H9 (cell line): ENCODE measurements at regions not wholly inside any gene's neighbourhood (a gene's known extent, or its start where the extent isn't known, plus 50 kb on each side); places are given as distances from the start of the nearest gene placed in this dataset.

Source experiments
- DNase-seq: peaks from one replicate; pipeline ENCODE4 v3.0.0-alpha.2; 2017
- H2AFZ ChIP-seq: one replicate; pipeline ENCODE4 v1.6.1; 2013; ENCODE audit warnings: mild to moderate bottlenecking, low read length, control low read depth, moderate library complexity
- H2AK5ac ChIP-seq: 2 replicates; pipeline ENCODE4 v1.6.1; 2013; ENCODE audit warnings: low read length, control low read depth, mixed read lengths; ENCODE audit not compliant: insufficient read length
- H2BK120ac ChIP-seq: one replicate; pipeline ENCODE4 v1.6.1; 2013; ENCODE audit warnings: low read depth, mild to moderate bottlenecking, low read length, control low read depth, inconsistent platforms; ENCODE audit not compliant: poor library complexity, severe bottlenecking
- H2BK12ac ChIP-seq: 2 replicates; pipeline ENCODE4 v1.6.1; 2013; ENCODE audit warnings: low read length, control low read depth, mixed read lengths, low read depth; ENCODE audit not compliant: insufficient read length
- H2BK15ac ChIP-seq: 2 replicates; pipeline ENCODE4 v1.6.1; 2013; ENCODE audit warnings: low read depth, low read length, control low read depth
- H2BK20ac ChIP-seq: one replicate; pipeline ENCODE4 v1.6.1; 2013; ENCODE audit warnings: low read depth, mild to moderate bottlenecking, low read length, control low read depth, inconsistent platforms; ENCODE audit not compliant: poor library complexity, severe bottlenecking
- H2BK5ac ChIP-seq: 2 replicates; pipeline ENCODE4 v1.6.1; 2013; ENCODE audit warnings: low read length, control low read depth, mixed read lengths; ENCODE audit not compliant: insufficient read length
- H3K14ac ChIP-seq: 2 replicates; pipeline ENCODE4 v1.6.1; 2013; ENCODE audit warnings: low read length, control low read depth; ENCODE audit not compliant: insufficient read depth
- H3K18ac ChIP-seq: 2 replicates; pipeline ENCODE4 v1.6.1; 2013; ENCODE audit warnings: low read depth, mild to moderate bottlenecking, mixed read lengths, low read length, control low read depth; ENCODE audit not compliant: insufficient read length
- H3K23ac ChIP-seq: 2 replicates; pipeline ENCODE4 v1.6.1; 2013; ENCODE audit warnings: low read length, control low read depth, mixed read lengths, low read depth; ENCODE audit not compliant: insufficient read length
- H3K23me2 ChIP-seq: 2 replicates; pipeline ENCODE4 v1.6.1; 2013; ENCODE audit warnings: low read depth, mild to moderate bottlenecking, mixed read lengths, low read length, control low read depth; ENCODE audit not compliant: insufficient read length, poor library complexity, severe bottlenecking
- H3K27ac ChIP-seq: 2 replicates; pipeline ENCODE4 v1.5.1; 2013; ENCODE audit warnings: low read length, control low read depth, mixed read lengths, low read depth; ENCODE audit not compliant: insufficient read length
- H3K27me3 ChIP-seq: 2 replicates; pipeline ENCODE4 v1.6.1; 2013; ENCODE audit warnings: low read length, control low read depth, inconsistent platforms; ENCODE audit not compliant: insufficient read depth
- H3K4ac ChIP-seq: 2 replicates; pipeline ENCODE4 v1.6.1; 2013; ENCODE audit warnings: low read depth, mild to moderate bottlenecking, control low read depth, inconsistent platforms, low read length, moderate library complexity
- H3K4me1 ChIP-seq: 2 replicates; pipeline ENCODE4 v1.6.1; 2013; ENCODE audit warnings: low read length, control low read depth, inconsistent platforms; ENCODE audit not compliant: insufficient read depth
- H3K4me2 ChIP-seq: 2 replicates; pipeline ENCODE4 v1.6.1; 2013; ENCODE audit warnings: low read length, control low read depth, mixed read lengths; ENCODE audit not compliant: insufficient read length, insufficient read depth
- H3K56ac ChIP-seq: 2 replicates; pipeline ENCODE4 v1.6.1; 2013; ENCODE audit warnings: low read depth, mild to moderate bottlenecking, mixed read lengths, low read length, control low read depth; ENCODE audit not compliant: insufficient read length
- H3K79me1 ChIP-seq: 2 replicates; pipeline ENCODE4 v1.6.1; 2013; ENCODE audit warnings: low read depth, mild to moderate bottlenecking, moderate library complexity, low read length, control low read depth, inconsistent platforms; ENCODE audit not compliant: insufficient read depth, poor library complexity, severe bottlenecking
- H3K79me2 ChIP-seq: 2 replicates; pipeline ENCODE4 v1.6.1; 2013; ENCODE audit warnings: low read length, control low read depth, inconsistent platforms; ENCODE audit not compliant: insufficient read depth
- H3K9ac ChIP-seq: 2 replicates; pipeline ENCODE4 v1.6.1; 2013; ENCODE audit warnings: low read length, control low read depth, mixed read lengths; ENCODE audit not compliant: insufficient read length; ENCODE audit errors: extremely low read depth
- H3K9me3 ChIP-seq: one replicate; pipeline ENCODE4 v1.6.1; 2013; ENCODE audit warnings: low read depth, low read length, inconsistent platforms; ENCODE audit not compliant: control insufficient read depth
- H3T11ph ChIP-seq: one replicate; pipeline ENCODE4 v1.6.1; 2013; ENCODE audit warnings: mild to moderate bottlenecking, low read length, control low read depth, inconsistent platforms
- H4K20me1 ChIP-seq: one replicate; pipeline ENCODE4 v1.6.1; 2013; ENCODE audit not compliant: control insufficient read depth, insufficient read length, insufficient read depth
- H4K5ac ChIP-seq: 2 replicates; pipeline ENCODE4 v1.6.1; 2013; ENCODE audit warnings: low read depth, mild to moderate bottlenecking, mixed read lengths, low read length, control low read depth; ENCODE audit not compliant: insufficient read length
- H4K8ac ChIP-seq: replicated peaks from 2 replicates; pipeline ENCODE4 v1.6.1; 2013; ENCODE audit warnings: low read length, control low read depth, mixed read lengths, low read depth; ENCODE audit not compliant: insufficient read length
- H4K91ac ChIP-seq: 2 replicates; pipeline ENCODE4 v1.6.1; 2013; ENCODE audit warnings: low read depth, mild to moderate bottlenecking, moderate library complexity, mixed read lengths, low read length, control low read depth; ENCODE audit not compliant: insufficient read length
- H3K27ac Mint-ChIP-seq, 3 experiments: 2 replicates in 2 of 3; 3 replicates in 1 of 3; pipeline ENCODE4 v1.8.0; 2020 to 2021; ENCODE audit warnings: mixed read lengths in 3 of 3, mild to moderate bottlenecking in 1 of 3, moderate library complexity in 1 of 3
- H3K27me3 Mint-ChIP-seq: 2 replicates; pipeline ENCODE4 v1.8.0; 2021; ENCODE audit warnings: low read depth, mild to moderate bottlenecking, moderate library complexity, mixed read lengths
- H3K36me3 Mint-ChIP-seq, 3 experiments: 2 replicates in 2 of 3; 3 replicates in 1 of 3; pipeline ENCODE4 v1.8.0; 2020 to 2021; ENCODE audit warnings: low read depth in 3 of 3, mixed read lengths in 3 of 3; ENCODE audit not compliant: insufficient read depth in 1 of 3
- H3K4me1 Mint-ChIP-seq, 2 experiments: 2 replicates each; pipeline ENCODE4 v1.8.0; 2020; ENCODE audit warnings: mixed read lengths in 2 of 2
- H3K4me3 Mint-ChIP-seq, 2 experiments: 2 replicates in 1 of 2; 3 replicates in 1 of 2; pipeline ENCODE4 v1.8.0; 2020 to 2021; ENCODE audit warnings: mild to moderate bottlenecking in 2 of 2, mixed read lengths in 2 of 2, moderate library complexity in 1 of 2
- H3K9me3 Mint-ChIP-seq, 2 experiments: 2 replicates in 1 of 2; 3 replicates in 1 of 2; pipeline ENCODE4 v1.8.0; 2020; ENCODE audit warnings: mild to moderate bottlenecking in 2 of 2, mixed read lengths in 2 of 2, moderate library complexity in 1 of 2
- WGBS: extraction: QIAGEN DNeasy Blood & Tissue Kit; methylation state at CpG from one replicate; pipeline ENCODE4 v1.1.7; 2013; ENCODE audit warnings: missing lambda C conversion rate, low lambda C conversion rate, mixed read lengths; ENCODE audit not compliant: insufficient read length; ENCODE audit errors: extremely low coverage; 5-methylcytosine and 5-hydroxymethylcytosine counted together
- TF ChIP-seq, protein P1 (sequence below): fragments of 200-600 bp; sonication (generic); conservative IDR thresholded peaks from 3 replicates; pipeline ENCODE4 v1.8.0; 2021; ENCODE audit warnings: antibody characterized with exemption, mild to moderate bottlenecking

DNA sequence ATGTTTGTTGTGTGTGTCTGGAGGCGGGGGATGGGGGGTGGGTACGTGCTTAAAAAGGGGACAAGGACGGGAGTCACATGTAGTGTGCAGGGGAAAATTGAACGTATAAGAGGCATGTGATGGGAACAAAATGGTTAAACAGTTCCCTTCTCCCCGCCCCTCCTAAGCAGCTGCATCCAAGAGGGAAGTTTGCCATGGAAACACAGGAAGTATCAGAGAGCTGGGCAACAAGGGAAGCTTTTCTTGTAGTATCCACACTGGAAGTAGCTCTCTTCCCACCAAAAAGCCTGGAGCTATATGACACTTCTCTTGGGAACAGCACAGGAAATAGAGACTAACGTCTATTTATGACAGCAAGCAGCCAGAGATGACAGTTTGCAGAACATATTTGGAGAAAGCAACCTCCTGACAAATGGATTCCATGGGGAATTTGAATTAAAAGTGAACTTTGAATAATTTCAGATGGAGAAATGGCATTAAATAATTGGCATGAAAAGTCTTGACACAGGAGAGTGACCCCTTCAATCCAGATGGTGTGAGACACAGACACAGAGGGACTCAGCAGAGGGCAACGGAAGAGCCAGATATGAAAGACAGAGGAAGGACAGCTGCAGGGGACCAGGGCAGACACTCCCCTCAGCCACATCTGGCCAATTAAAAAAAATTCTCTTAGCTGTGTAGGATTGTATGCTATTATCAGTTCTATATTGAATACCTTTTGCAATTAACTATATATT, 294.2 kb upstream of the TBL1XR1 start:
- no peak overlapping the region for H4K91ac ChIP-seq
- H3K23ac ChIP-seq = no peak overlapping the region
- no peak overlapping the region for H3K4me3 Mint-ChIP-seq
- no peak overlapping the region for H3K18ac ChIP-seq
- H3K14ac ChIP-seq = no peak overlapping the region
- H4K8ac ChIP-seq = no peak overlapping the region
- H3K79me1 ChIP-seq = no peaks in the 10 kb centered on the region
- no peaks in the 10 kb centered on the region for H3K4me1 ChIP-seq
- TF ChIP-seq, protein P1, sequence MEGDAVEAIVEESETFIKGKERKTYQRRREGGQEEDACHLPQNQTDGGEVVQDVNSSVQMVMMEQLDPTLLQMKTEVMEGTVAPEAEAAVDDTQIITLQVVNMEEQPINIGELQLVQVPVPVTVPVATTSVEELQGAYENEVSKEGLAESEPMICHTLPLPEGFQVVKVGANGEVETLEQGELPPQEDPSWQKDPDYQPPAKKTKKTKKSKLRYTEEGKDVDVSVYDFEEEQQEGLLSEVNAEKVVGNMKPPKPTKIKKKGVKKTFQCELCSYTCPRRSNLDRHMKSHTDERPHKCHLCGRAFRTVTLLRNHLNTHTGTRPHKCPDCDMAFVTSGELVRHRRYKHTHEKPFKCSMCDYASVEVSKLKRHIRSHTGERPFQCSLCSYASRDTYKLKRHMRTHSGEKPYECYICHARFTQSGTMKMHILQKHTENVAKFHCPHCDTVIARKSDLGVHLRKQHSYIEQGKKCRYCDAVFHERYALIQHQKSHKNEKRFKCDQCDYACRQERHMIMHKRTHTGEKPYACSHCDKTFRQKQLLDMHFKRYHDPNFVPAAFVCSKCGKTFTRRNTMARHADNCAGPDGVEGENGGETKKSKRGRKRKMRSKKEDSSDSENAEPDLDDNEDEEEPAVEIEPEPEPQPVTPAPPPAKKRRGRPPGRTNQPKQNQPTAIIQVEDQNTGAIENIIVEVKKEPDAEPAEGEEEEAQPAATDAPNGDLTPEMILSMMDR = no peak
- no peak overlapping the region for H2BK5ac ChIP-seq
- no peaks in the 10 kb centered on the region for H3K27me3 Mint-ChIP-seq
- H3K9ac ChIP-seq = no peak overlapping the region
- no peak overlapping the region for H2BK15ac ChIP-seq
- no peak overlapping the region for H2BK12ac ChIP-seq
- no peak overlapping the region for H3K27ac ChIP-seq
- H3K27ac Mint-ChIP-seq = no peak overlapping the region
- H4K5ac ChIP-seq = no peak overlapping the region
- H4K20me1 ChIP-seq = no peaks in the 10 kb centered on the region
- no peak overlapping the region for H2BK20ac ChIP-seq
- DNase-seq = no peak
- H3K9me3 ChIP-seq = no peaks in the 10 kb centered on the region
- H3K36me3 Mint-ChIP-seq = no peaks in the 10 kb centered on the region
- H3K27me3 ChIP-seq = no peaks in the 10 kb centered on the region
- no peak overlapping the region for H3K4me2 ChIP-seq
- H2BK120ac ChIP-seq = no peak overlapping the region
- no peaks in the 10 kb centered on the region for H3K79me2 ChIP-seq
- H3K56ac ChIP-seq = no peak overlapping the region
- H2AK5ac ChIP-seq = no peak overlapping the region
- no peak overlapping the region for H2AFZ ChIP-seq
- no peaks in the 10 kb centered on the region for H3K9me3 Mint-ChIP-seq
- H3K4me1 Mint-ChIP-seq = peaks cover 7 to 11% of the 10 kb centered on the region in 2 experiments
- WGBS = no CpG with 5 or more reads among the region's 7 CpGs
- H3K4ac ChIP-seq = no peak overlapping the region
- H3K23me2 ChIP-seq = no peaks in the 10 kb centered on the region
- H3T11ph ChIP-seq = no peak overlapping the region
